Neural cell (in vitro differentiated cells): ENCODE measurements at regions not wholly inside any gene's neighbourhood (a gene's known extent, or its start where the extent isn't known, plus 50 kb on each side); places are given as distances from the start of the nearest gene placed in this dataset.

Experiments used
- EP300 ChIP-seq: fragments of 450-650 bp; conservative IDR thresholded peaks from 2 replicates; pipeline ENCODE4 v1.6.1; 2014; ENCODE audit warnings: antibody characterized with exemption, mild to moderate bottlenecking, moderate library complexity; ENCODE audit not compliant: poor library complexity, severe bottlenecking
- EZH2 ChIP-seq: fragments of 200-600, 300-800 bp; shearing (Covaris generic), sonication (generic); IDR thresholded peaks from 2 replicates; pipeline ENCODE4 v1.6.1; 2014; ENCODE audit warnings: antibody characterized with exemption, low read length, borderline replicate concordance, mild to moderate bottlenecking; ENCODE audit not compliant: insufficient read depth, poor library complexity, severe bottlenecking
- POLR2AphosphoS5 ChIP-seq: IDR thresholded peaks from 2 replicates; pipeline ENCODE4 v1.6.1; 2012
- TAF1 ChIP-seq: IDR thresholded peaks from 2 replicates; pipeline ENCODE4 v1.6.1; 2012; ENCODE audit warnings: low read depth
- TF ChIP-seq, protein P1 (sequence below): fragments of 450-650 bp; IDR thresholded peaks from 2 replicates; pipeline ENCODE4 v1.5.1; 2014; ENCODE audit warnings: antibody characterized with exemption, mild to moderate bottlenecking, moderate library complexity; ENCODE audit not compliant: poor library complexity, severe bottlenecking
- TF ChIP-seq, protein P2 (sequence below): IDR thresholded peaks from 2 replicates; pipeline ENCODE4 v1.6.1; 2012; ENCODE audit warnings: borderline replicate concordance

DNA sequence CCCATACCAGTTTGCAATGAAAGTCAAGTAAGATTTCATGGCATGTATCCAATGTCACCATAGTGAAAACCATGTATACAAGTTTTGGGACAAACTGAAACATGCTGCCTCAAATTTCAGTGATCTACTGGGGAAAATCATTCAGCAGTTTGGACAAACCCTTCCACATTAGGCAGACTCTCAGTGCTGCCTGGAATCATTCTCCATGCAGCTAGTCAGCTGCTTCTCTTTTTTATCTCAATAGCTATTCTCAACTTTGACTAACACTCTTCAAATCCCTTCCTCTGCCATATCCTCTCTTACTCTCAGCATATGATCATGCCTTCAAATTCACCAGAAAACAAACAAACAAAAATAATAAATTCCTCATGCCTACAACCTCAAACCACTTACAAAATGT, 323.3 kb downstream of the MAN2A1 start:
- TF ChIP-seq, protein P1, sequence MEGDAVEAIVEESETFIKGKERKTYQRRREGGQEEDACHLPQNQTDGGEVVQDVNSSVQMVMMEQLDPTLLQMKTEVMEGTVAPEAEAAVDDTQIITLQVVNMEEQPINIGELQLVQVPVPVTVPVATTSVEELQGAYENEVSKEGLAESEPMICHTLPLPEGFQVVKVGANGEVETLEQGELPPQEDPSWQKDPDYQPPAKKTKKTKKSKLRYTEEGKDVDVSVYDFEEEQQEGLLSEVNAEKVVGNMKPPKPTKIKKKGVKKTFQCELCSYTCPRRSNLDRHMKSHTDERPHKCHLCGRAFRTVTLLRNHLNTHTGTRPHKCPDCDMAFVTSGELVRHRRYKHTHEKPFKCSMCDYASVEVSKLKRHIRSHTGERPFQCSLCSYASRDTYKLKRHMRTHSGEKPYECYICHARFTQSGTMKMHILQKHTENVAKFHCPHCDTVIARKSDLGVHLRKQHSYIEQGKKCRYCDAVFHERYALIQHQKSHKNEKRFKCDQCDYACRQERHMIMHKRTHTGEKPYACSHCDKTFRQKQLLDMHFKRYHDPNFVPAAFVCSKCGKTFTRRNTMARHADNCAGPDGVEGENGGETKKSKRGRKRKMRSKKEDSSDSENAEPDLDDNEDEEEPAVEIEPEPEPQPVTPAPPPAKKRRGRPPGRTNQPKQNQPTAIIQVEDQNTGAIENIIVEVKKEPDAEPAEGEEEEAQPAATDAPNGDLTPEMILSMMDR: no peak
- TF ChIP-seq TAF1 (no peak), POLR2AphosphoS5 (no peak), EP300 (no peak), EZH2 (no peak)
- TF ChIP-seq, protein P2, sequence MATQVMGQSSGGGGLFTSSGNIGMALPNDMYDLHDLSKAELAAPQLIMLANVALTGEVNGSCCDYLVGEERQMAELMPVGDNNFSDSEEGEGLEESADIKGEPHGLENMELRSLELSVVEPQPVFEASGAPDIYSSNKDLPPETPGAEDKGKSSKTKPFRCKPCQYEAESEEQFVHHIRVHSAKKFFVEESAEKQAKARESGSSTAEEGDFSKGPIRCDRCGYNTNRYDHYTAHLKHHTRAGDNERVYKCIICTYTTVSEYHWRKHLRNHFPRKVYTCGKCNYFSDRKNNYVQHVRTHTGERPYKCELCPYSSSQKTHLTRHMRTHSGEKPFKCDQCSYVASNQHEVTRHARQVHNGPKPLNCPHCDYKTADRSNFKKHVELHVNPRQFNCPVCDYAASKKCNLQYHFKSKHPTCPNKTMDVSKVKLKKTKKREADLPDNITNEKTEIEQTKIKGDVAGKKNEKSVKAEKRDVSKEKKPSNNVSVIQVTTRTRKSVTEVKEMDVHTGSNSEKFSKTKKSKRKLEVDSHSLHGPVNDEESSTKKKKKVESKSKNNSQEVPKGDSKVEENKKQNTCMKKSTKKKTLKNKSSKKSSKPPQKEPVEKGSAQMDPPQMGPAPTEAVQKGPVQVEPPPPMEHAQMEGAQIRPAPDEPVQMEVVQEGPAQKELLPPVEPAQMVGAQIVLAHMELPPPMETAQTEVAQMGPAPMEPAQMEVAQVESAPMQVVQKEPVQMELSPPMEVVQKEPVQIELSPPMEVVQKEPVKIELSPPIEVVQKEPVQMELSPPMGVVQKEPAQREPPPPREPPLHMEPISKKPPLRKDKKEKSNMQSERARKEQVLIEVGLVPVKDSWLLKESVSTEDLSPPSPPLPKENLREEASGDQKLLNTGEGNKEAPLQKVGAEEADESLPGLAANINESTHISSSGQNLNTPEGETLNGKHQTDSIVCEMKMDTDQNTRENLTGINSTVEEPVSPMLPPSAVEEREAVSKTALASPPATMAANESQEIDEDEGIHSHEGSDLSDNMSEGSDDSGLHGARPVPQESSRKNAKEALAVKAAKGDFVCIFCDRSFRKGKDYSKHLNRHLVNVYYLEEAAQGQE: no peak
